Right lobe of liver (tissue), 6 donors: ENCODE measurements at regions not wholly inside any gene's neighbourhood (a gene's known extent, or its start where the extent isn't known, plus 50 kb on each side); places are given as distances from the start of the nearest gene placed in this dataset.
"Not testable (repeated sequence)": the region's sequence is repeated elsewhere in the genome, so short reads cannot be mapped to it uniquely, and the experiment has no call there.

Experiments
- ATAC-seq, 4 donors: fragments of 200-7000 bp; cut with Tn5 transposase; one replicate each; pipeline ENCODE4 v1.9.1; 2020; ENCODE audit warnings: mild to moderate bottlenecking in 4 of 4, moderate library complexity in 4 of 4
- DNase-seq, 3 donors: peaks; one replicate each; pipeline ENCODE4 v3.0.0-alpha.2; 2020
- H3K27ac ChIP-seq, 3 donors: fragments of 200-600 bp; one replicate each; pipeline ENCODE4 v1.8.0; 2022
- H3K27me3 ChIP-seq, 2 donors: fragments of 200-600 bp; one replicate each; pipeline ENCODE4 v1.8.0; 2022
- H3K36me3 ChIP-seq, 4 donors: fragments of 200-600 bp; sonication (generic) in 1 of 4; one replicate each; pipeline versions ENCODE4 v1.5.1 to v1.8.0; 2017 to 2022; ENCODE audit warnings: control low read depth in 1 of 4
- H3K4me1 ChIP-seq, 4 donors: fragments of 200-600 bp; sonication (generic) in 1 of 4; one replicate each; pipeline versions ENCODE4 v1.5.1 to v1.8.0; 2017 to 2022; ENCODE audit warnings: control low read depth in 1 of 4
- H3K4me3 ChIP-seq, 3 donors: fragments of 200-600 bp; one replicate each; pipeline ENCODE4 v1.8.0; 2022
- H3K9me3 ChIP-seq, 4 donors: fragments of 200-600 bp; sonication (generic) in 1 of 4; one replicate each; pipeline versions ENCODE4 v1.5.1 to v1.8.0; 2017 to 2022; ENCODE audit warnings: control low read depth in 1 of 4
- WGBS: methylation state at CpG from one replicate; pipeline ENCODE4 v1.1.6; 2018; ENCODE audit warnings: low coverage, low lambda C conversion rate; ENCODE audit not compliant: insufficient coverage; ENCODE audit errors: missing lambda C conversion rate; 5-methylcytosine and 5-hydroxymethylcytosine counted together
- intact Hi-C, 2 donors: fragments of 100-400 bp; cut with DNase I; formaldehyde crosslinking; loops; one replicate each; pipeline versions ENCODE4 v1.11.2 to v1.14.1; 2022
- donor health status: DM: no; HTN: yes; CAD: no.
- donor health status: DM: no; HTN: no; CAD: no.
- donor health status: DM: no; HTN: no; CAD: no.
- donor health status: DM: no; HTN: yes; CAD: no.
- donor health status: DM: no; HTN: yes; CAD: no.

- intact Hi-C loops, H3K4me3 ChIP-seq, H3K36me3 ChIP-seq, H3K27ac ChIP-seq, H3K4me1 ChIP-seq, DNase-seq, H3K27me3 ChIP-seq, ATAC-seq, H3K9me3 ChIP-seq: not testable (repeated sequence)
- no CpG with 5 or more reads among the region's 2 CpGs for WGBS
Observed at GRCh38 chr1:206256935-206257334, 53.6 kb downstream of the SRGAP2 start.

DNA sequence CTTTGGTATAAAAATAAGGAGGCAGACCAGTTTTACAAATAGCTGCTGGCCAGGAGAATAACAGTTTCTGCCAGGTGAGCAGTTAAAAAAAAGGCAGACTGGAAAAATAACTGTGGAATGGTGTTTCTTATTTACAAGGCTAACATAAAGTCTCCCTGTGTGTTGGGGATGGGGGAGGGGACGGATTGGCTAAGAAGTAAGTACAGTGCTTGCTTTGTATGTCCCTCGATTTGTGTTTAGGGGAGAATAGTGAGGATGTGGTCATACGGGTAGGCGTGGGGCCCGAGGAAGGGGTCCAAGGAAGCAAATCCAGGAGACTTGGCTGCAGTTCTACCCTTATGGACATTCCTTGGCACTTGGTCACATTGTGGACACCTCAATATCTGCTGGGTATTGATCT, 58.1 kb downstream of the SRGAP2 start:
- H3K36me3 ChIP-seq, H3K27me3 ChIP-seq, H3K9me3 ChIP-seq, DNase-seq, ATAC-seq, H3K4me3 ChIP-seq, H3K27ac ChIP-seq, intact Hi-C loops, H3K4me1 ChIP-seq: not testable (repeated sequence)
- no CpG with 5 or more reads among the region's 5 CpGs for WGBS

- H3K9me3 ChIP-seq, H3K4me1 ChIP-seq, H3K27ac ChIP-seq, DNase-seq, intact Hi-C loops, H3K4me3 ChIP-seq, H3K36me3 ChIP-seq, H3K27me3 ChIP-seq: not testable (repeated sequence)
- peak; percentile 43 to 63 (median 54) for ATAC-seq
- WGBS: no CpG with 5 or more reads among the region's 2 CpGs
Observed at GRCh38 chr1:206262424-206262823, 59.1 kb downstream of the SRGAP2 start.

- H3K27ac ChIP-seq, H3K4me3 ChIP-seq, DNase-seq, H3K36me3 ChIP-seq, H3K9me3 ChIP-seq, ATAC-seq, H3K27me3 ChIP-seq, intact Hi-C loops, H3K4me1 ChIP-seq: not testable (repeated sequence)
- WGBS: no CpG with 5 or more reads among the region's 2 CpGs
Observed at GRCh38 chr1:206264916-206265315, 61.6 kb downstream of the SRGAP2 start.

- H3K9me3 ChIP-seq, H3K27ac ChIP-seq, H3K36me3 ChIP-seq, intact Hi-C loops, H3K4me3 ChIP-seq, DNase-seq, H3K27me3 ChIP-seq, H3K4me1 ChIP-seq: not testable (repeated sequence)
- ATAC-seq: peak; percentile 60 to 91 (median 84)
- WGBS: no CpG with 5 or more reads among the region's 4 CpGs
Observed at GRCh38 chr1:206271153-206271552, 67.8 kb downstream of the SRGAP2 start.

DNA sequence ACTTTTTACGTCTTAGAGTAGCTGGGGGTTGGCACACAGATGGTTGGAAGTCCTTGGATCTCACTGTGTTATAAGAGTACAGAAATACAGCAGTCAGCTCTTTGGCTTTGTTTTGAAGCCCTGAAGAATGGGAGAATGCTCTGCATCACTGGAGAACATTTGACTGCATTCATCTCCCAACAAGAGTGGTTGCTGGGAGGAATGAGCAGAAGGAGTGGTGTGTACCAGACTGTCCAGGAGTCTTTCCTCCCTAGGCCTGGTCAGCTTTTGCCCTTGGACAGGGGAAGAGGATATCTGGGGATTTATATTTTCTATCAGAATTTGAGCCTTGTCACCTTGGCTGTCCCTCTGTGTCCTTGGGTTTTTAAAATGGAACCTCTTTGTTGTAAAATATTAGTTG, 69.8 kb downstream of the SRGAP2 start:
- H3K4me1 ChIP-seq, H3K27me3 ChIP-seq, DNase-seq, ATAC-seq, H3K36me3 ChIP-seq, H3K9me3 ChIP-seq, H3K27ac ChIP-seq, intact Hi-C loops, H3K4me3 ChIP-seq: not testable (repeated sequence)
- no CpG with 5 or more reads among the region's 1 CpG for WGBS

- ATAC-seq, H3K4me1 ChIP-seq, intact Hi-C loops, H3K27ac ChIP-seq, H3K36me3 ChIP-seq, DNase-seq, H3K4me3 ChIP-seq, H3K27me3 ChIP-seq, H3K9me3 ChIP-seq: not testable (repeated sequence)
- WGBS: 36% methylated on average over 1 of the region's 2 CpGs
Observed at GRCh38 chr1:206276143-206276542, 72.8 kb downstream of the SRGAP2 start.

DNA sequence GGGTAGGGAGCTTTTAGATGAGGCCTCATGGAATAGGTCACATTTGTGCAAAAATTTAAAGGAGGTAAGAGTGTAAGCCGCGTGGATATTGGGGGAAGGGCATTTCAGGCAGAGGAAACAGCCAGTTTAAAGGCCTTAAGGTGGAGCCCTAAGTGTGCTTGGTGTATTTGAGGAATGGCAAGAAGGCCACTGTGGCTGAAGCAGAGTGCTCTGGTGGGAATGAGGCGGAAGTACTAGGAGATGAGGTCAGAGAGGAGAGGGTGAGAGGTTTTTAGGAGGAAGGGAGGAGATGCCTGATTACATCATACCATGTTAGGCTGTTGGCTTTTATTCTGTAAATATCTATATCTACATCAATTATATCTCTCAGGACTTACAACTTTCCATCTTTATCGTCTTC, 75.3 kb downstream of the SRGAP2 start:
- 57% methylated on average over 3 of the region's 4 CpGs for WGBS
- intact Hi-C loops: not testable (repeated sequence)

DNA sequence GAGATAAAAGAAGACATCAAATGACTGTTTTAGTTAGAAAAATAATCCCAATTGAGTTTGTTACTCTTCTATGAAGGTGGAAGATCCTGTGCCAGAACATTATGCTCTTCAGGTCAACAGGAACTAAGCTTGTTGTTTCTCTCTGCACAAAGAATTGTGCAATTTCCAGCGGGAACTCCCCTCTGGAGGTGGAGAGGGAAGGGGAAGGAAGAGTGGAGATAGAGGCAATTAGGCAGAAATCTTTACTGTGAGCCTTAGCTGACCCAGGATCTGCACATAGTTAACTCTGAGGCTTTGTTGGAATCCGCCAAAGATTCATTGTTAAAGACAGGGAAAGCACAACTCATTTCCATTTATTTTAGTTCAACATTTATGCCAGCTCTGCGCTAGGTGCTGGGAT, 77.3 kb downstream of the SRGAP2 start:
- intact Hi-C loops, H3K27me3 ChIP-seq, H3K4me1 ChIP-seq, H3K9me3 ChIP-seq, H3K36me3 ChIP-seq, H3K27ac ChIP-seq, H3K4me3 ChIP-seq, DNase-seq: not testable (repeated sequence)
- WGBS: no CpG with 5 or more reads among the region's 3 CpGs
- peak; percentile 88 to 95 (median 91) for ATAC-seq

More for the DNA sequence above, 75.3 kb downstream of the SRGAP2 start:
- not testable (repeated sequence) for H3K27ac ChIP-seq, H3K4me3 ChIP-seq, H3K9me3 ChIP-seq, H3K4me1 ChIP-seq, DNase-seq, H3K36me3 ChIP-seq, H3K27me3 ChIP-seq
- peak in 3 of 4 donors; percentile 20 to 52 (median 41) for ATAC-seq

DNA sequence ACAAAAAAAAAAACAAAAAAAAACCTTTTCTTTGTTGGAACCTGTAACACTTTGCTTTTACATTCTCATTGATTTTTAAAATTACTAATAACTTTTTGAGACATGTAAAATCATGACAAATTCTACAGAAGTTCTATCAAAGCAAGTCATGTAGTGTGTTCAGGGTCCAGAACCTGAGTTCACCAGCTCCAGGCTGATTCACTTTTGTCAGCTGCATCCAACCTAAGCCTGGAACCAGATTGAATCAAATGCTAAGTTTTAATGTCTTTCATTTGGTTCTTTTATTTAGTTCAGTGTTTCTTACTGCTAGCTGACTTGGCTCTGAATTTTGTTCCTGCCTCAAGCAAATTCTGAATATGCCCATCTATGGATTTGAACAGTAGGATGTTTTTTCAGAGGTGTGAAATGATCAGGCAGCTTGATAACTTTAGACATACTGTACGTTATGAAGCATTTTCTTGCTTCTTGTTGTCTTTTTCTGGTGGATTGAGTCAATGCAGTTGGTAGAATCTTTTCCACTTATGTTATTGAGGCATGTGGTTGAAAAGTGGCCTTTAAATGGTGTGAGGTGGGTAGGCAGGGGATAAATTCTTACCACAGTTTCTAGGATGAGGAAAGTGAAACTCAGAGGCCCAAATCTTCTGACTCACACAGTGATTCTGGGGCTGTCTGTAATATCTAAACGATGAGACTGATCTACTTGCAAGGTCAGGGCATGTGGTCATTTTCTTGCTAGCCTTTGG, 78.7 kb downstream of the SRGAP2 start:
- WGBS: no CpG with 5 or more reads among the region's 2 CpGs

DNA sequence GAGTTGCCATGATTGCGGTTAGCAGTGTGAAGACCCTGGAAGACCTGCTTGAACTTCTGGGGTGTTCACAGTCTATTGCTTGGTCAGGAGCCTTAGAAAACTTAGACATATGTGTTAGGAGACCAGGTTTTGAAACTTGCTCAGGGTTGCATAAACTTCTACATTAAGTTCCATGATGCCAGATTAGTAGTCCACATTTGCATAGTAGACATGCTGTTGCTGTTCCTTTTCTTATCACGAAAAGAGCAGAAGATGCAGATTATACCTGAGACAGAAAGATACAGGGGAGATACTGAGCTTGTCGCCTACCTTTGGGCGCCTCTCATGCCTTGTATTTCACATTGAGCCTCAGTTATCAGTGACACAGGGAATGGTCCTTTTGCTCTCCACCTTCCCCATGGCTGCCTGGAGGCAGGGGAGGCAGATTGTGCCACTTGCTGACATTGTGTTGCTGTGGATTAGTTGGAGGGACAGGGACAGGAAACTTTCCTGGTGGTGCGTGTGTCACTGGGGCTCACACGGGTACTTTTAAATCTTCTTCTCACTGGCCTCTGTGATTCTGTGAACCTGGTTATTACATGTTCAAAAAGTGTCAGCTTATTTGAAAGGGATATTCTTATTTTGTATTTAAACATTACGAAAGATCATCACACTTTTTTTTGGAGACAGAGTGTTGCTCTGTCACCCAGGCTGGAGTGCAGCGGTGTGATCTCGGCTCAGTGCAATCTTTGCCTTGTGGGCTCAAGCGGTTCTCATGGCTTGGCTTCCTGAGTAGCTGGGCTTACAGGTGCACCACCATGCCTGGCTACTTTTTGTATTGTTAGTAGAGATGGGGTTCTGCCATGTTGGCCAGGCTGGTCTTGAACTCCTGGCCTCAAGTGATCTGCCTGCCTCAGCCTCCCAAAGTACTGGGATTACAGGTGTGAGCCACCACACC, 82.0 kb downstream of the SRGAP2 start:
- DNase-seq, H3K27me3 ChIP-seq, H3K27ac ChIP-seq, H3K36me3 ChIP-seq, H3K4me1 ChIP-seq, H3K9me3 ChIP-seq, H3K4me3 ChIP-seq, ATAC-seq, intact Hi-C loops: not testable (repeated sequence)
- WGBS: 70% methylated on average over 2 of the region's 10 CpGs

More for the DNA sequence above, 78.7 kb downstream of the SRGAP2 start:
- H3K4me3 ChIP-seq, H3K27me3 ChIP-seq, H3K9me3 ChIP-seq, H3K4me1 ChIP-seq, H3K27ac ChIP-seq, H3K36me3 ChIP-seq, DNase-seq, intact Hi-C loops: not testable (repeated sequence)
- peak in 2 of 4 donors; percentile 41 to 52 for ATAC-seq
